ENCODE measurements at regions not wholly inside any gene's neighbourhood (a gene's known extent, or its start where the extent isn't known, plus 50 kb on each side); places are given as distances from the start of the nearest gene placed in this dataset.

GRCh38 chr5:111853748-111854147 is 96.8 kb upstream of the NREP start:
- ATAC-seq (ENCODE audit: insufficient number of reproducible peaks, low FRiP score, low read depth) (no peak), DNase-seq (ENCODE audit: low spot score) (no peak)
- Histone ChIP-seq H3K9me3 (no peaks in the 10 kb centered on the region), H3K4me3 (no peak overlapping the region), H3K4me1 (ENCODE audit: control insufficient read depth in 1 of 2, low read depth in 2 of 2) (peaks cover 1 to 11% of the 10 kb centered on the region in 2 donors), H3K36me3 (no peaks in the 10 kb centered on the region), H3K27me3 (replicated peaks; ENCODE audit: insufficient read depth) (no peaks in the 10 kb centered on the region), H3K27ac (no peak overlapping the region)
- TF ChIP-seq CTCF (IDR thresholded peaks at IDR 0.05): no peak

- Histone ChIP-seq H3K27ac (no peak overlapping the region), H3K27me3 (replicated peaks; ENCODE audit: insufficient read depth) (no peaks in the 10 kb centered on the region), H3K9me3 (no peaks in the 10 kb centered on the region), H3K4me3 (no peak overlapping the region), H3K4me1 (ENCODE audit: control insufficient read depth in 1 of 2, low read depth in 2 of 2) (peaks cover 0 to 12% of the 10 kb centered on the region in 2 donors), H3K36me3 (no peaks in the 10 kb centered on the region)
- no peak for TF ChIP-seq CTCF (IDR thresholded peaks at IDR 0.05)
- no peak for DNase-seq (ENCODE audit: low spot score)
- ATAC-seq (ENCODE audit: insufficient number of reproducible peaks, low FRiP score, low read depth): no peak
These were observed 94.9 kb upstream of the NREP start for GRCh38 chr5:111851631-111852548.

- no peak for TF ChIP-seq CTCF (IDR thresholded peaks at IDR 0.05)
- peaks cover 0 to 8% of the 10 kb centered on the region in 2 donors for H3K4me1 ChIP-seq (ENCODE audit: control insufficient read depth in 1 of 2, low read depth in 2 of 2)
- ATAC-seq (ENCODE audit: insufficient number of reproducible peaks, low FRiP score, low read depth): no peak
These were observed 91.5 kb upstream of the NREP start for GRCh38 chr5:111848476-111848875.

GRCh38 chr5:111847052-111847925 is 90.3 kb upstream of the NREP start:
- H3K4me1 ChIP-seq (ENCODE audit: control insufficient read depth in 1 of 2, low read depth in 2 of 2): peaks cover 0 to 5% of the 10 kb centered on the region in 2 donors
- no peak for ATAC-seq (ENCODE audit: insufficient number of reproducible peaks, low FRiP score, low read depth)
- H3K9me3 ChIP-seq: no peaks in the 10 kb centered on the region
- no peak overlapping the region for H3K27ac ChIP-seq
- H3K27me3 ChIP-seq (replicated peaks; ENCODE audit: insufficient read depth): no peaks in the 10 kb centered on the region
- no peak for DNase-seq (ENCODE audit: low spot score)
- H3K4me3 ChIP-seq: no peak overlapping the region
- H3K36me3 ChIP-seq: no peaks in the 10 kb centered on the region
- TF ChIP-seq CTCF (IDR thresholded peaks at IDR 0.05): no peak

More at GRCh38 chr5:111848476-111848875, 91.5 kb upstream of the NREP start:
- Histone ChIP-seq H3K27me3 (replicated peaks; ENCODE audit: insufficient read depth) (no peaks in the 10 kb centered on the region), H3K9me3 (no peaks in the 10 kb centered on the region), H3K4me3 (no peak overlapping the region), H3K27ac (no peak overlapping the region), H3K36me3 (no peaks in the 10 kb centered on the region)
- no peak for DNase-seq (ENCODE audit: low spot score)

Data from thoracic aorta (tissue), 2 donors.